CD8-positive, alpha-beta memory T cell (primary cell): ENCODE measurements at regions not wholly inside any gene's neighbourhood (a gene's known extent, or its start where the extent isn't known, plus 50 kb on each side); places are given as distances from the start of the nearest gene placed in this dataset.

ENCODE experiments used
- CTCF ChIA-PET: fragments of 350-600 bp; sonication (Branson Sonifier 250); formaldehyde crosslinking; loops from one replicate; lab custom pipeline; 2021; ENCODE audit warnings: antibody characterized with exemption; lab: Charles Lee
- POLR2A ChIA-PET: fragments of 350-600 bp; sonication (Branson Sonifier 250); formaldehyde crosslinking; loops from one replicate; lab custom pipeline; 2021; ENCODE audit warnings: antibody characterized with exemption; lab: Charles Lee
- DNase-seq, 5 donors: peaks; one replicate each; pipeline versions ENCODE4 v3.0.0 to v3.0.0-alpha.2; 2020 to 2022; ENCODE audit warnings: mixed read lengths in 1 of 5
- H3K27ac ChIP-seq: one replicate; pipeline ENCODE4 v1.7.0; 2013; ENCODE audit warnings: low read depth, mild to moderate bottlenecking, low read length, moderate library complexity
- H3K27me3 ChIP-seq: 2 replicates; pipeline ENCODE4 v1.7.0; 2013; ENCODE audit warnings: low read length, mild to moderate bottlenecking; ENCODE audit not compliant: insufficient read depth, poor library complexity, severe bottlenecking
- H3K36me3 ChIP-seq: 2 replicates; pipeline ENCODE4 v1.7.0; 2013; ENCODE audit warnings: mild to moderate bottlenecking, low read length, moderate library complexity; ENCODE audit not compliant: insufficient read depth
- H3K4me1 ChIP-seq: 2 replicates; pipeline ENCODE4 v1.7.0; 2013; ENCODE audit warnings: mild to moderate bottlenecking, low read length, moderate library complexity; ENCODE audit not compliant: insufficient read depth
- H3K4me3 ChIP-seq: 2 replicates; pipeline ENCODE4 v1.7.0; 2013; ENCODE audit warnings: mild to moderate bottlenecking, low read length
- H3K9me3 ChIP-seq: 2 replicates; pipeline ENCODE4 v1.7.0; 2013; ENCODE audit warnings: mild to moderate bottlenecking, low read length
- H3K27ac Mint-ChIP-seq, 8 donors: one replicate each; pipeline ENCODE4 v1.8.0; 2020 to 2021; ENCODE audit warnings: mixed read lengths in 8 of 8, mild to moderate bottlenecking in 6 of 8, inconsistent platforms in 3 of 8, moderate library complexity in 3 of 8
- H3K27me3 Mint-ChIP-seq, 2 donors: one replicate each; pipeline ENCODE4 v1.8.0; 2020 to 2021; ENCODE audit warnings: mixed read lengths in 2 of 2, mild to moderate bottlenecking in 1 of 2, moderate library complexity in 1 of 2
- H3K36me3 Mint-ChIP-seq, 3 donors: one replicate each; pipeline ENCODE4 v1.8.0; 2020 to 2021; ENCODE audit warnings: mixed read lengths in 3 of 3, inconsistent platforms in 1 of 3, mild to moderate bottlenecking in 1 of 3
- H3K4me1 Mint-ChIP-seq, 3 donors: one replicate each; pipeline ENCODE4 v1.8.0; 2020 to 2021; ENCODE audit warnings: mixed read lengths in 3 of 3, inconsistent platforms in 1 of 3, mild to moderate bottlenecking in 1 of 3
- H3K4me3 Mint-ChIP-seq, 7 donors: one replicate each; pipeline ENCODE4 v1.8.0; 2020 to 2021; ENCODE audit warnings: mixed read lengths in 7 of 7, mild to moderate bottlenecking in 6 of 7, moderate library complexity in 4 of 7, inconsistent platforms in 2 of 7
- H3K9me3 Mint-ChIP-seq, 5 donors: one replicate each; pipeline ENCODE4 v1.8.0; 2020 to 2022; ENCODE audit warnings: mixed read lengths in 5 of 5, mild to moderate bottlenecking in 3 of 5, moderate library complexity in 2 of 5, inconsistent platforms in 1 of 5

DNA sequence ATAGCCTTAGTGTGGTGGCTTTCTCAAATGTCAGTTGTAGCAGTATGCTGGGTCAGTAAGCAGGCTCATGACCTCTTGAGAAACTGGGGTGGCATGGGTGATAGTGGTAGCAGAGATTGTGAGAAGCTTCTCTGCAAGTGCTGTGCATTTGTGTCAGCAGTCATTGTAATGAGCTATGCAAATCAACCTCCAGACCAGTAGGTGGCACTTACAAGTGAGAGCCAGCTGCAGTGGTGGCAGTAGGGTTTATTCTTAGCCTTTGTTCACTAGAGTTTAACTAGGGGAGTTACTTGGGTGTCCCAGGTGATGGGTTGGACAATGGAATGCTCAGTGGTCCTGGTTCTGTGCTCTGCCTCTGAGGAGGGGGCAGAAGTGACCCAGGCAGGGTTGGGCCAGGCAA is 818.7 kb downstream of the PCDH7 start:
- no peaks in the 10 kb centered on the region for H3K27me3 Mint-ChIP-seq
- H3K36me3 ChIP-seq = no peaks in the 10 kb centered on the region
- no peaks in the 10 kb centered on the region for H3K9me3 ChIP-seq
- POLR2A ChIA-PET = no interaction called here
- H3K27me3 ChIP-seq = no peaks in the 10 kb centered on the region
- H3K4me1 Mint-ChIP-seq = no peaks in the 10 kb centered on the region
- no peak overlapping the region for H3K27ac ChIP-seq
- H3K4me3 ChIP-seq = no peak overlapping the region
- no peaks in the 10 kb centered on the region for H3K4me1 ChIP-seq
- no peak overlapping the region for H3K4me3 Mint-ChIP-seq
- no peak overlapping the region for H3K27ac Mint-ChIP-seq
- H3K9me3 Mint-ChIP-seq = peaks cover 11 to 33% (median 23%) of the 10 kb centered on the region in 5 donors
- no peaks in the 10 kb centered on the region for H3K36me3 Mint-ChIP-seq
- DNase-seq = no peak
- CTCF ChIA-PET = no interaction called here

DNA sequence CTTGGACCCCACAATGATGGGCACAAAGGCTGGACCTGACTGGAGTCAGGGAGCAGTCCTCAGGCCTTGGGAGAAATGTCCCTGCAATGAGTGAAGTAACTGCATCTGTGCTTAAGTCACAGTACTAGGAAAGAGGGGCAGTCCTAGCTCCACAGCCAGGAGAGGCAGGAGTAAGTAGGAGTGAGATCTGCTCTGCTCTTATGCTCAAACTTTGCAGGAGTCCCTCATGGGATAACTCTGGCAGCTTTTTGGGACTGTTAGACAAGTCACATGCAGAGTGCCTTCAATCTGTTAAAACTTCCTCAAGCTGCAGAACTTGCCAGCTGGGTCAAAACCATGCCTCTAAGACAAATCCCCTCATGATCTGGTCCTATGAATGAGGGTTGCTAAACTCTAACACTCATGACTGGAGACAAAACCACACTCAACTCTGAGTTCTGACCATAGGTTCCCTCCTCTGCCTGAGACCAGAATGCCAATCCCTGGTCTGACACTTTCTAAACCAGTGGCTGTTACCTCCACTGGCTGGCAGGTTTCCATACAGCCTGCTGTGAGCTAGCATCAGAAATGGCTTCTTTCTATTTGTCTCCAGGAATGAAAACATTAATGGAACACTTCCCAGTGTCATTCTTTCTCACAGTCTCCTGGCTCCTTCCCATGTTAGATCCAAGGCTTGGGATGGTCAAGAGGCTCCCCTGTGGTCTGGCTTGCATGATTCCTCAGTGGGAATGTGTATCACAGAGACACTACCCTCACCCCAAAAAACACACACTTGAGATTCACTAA is 819.3 kb downstream of the PCDH7 start:
- Histone ChIP-seq H3K4me1 (no peaks in the 10 kb centered on the region), H3K27me3 (no peaks in the 10 kb centered on the region), H3K4me3 (no peak overlapping the region), H3K27ac (no peak overlapping the region), H3K36me3 (no peaks in the 10 kb centered on the region), H3K9me3 (no peaks in the 10 kb centered on the region)
- no peaks in the 10 kb centered on the region for H3K27me3 Mint-ChIP-seq
- POLR2A ChIA-PET = no interaction called here
- H3K9me3 Mint-ChIP-seq = peaks cover 11 to 27% (median 18%) of the 10 kb centered on the region in 5 donors
- H3K4me3 Mint-ChIP-seq = no peak overlapping the region
- no peaks in the 10 kb centered on the region for H3K36me3 Mint-ChIP-seq
- no peaks in the 10 kb centered on the region for H3K4me1 Mint-ChIP-seq
- CTCF ChIA-PET = no interaction called here
- no peak overlapping the region for H3K27ac Mint-ChIP-seq
- no peak for DNase-seq

DNA sequence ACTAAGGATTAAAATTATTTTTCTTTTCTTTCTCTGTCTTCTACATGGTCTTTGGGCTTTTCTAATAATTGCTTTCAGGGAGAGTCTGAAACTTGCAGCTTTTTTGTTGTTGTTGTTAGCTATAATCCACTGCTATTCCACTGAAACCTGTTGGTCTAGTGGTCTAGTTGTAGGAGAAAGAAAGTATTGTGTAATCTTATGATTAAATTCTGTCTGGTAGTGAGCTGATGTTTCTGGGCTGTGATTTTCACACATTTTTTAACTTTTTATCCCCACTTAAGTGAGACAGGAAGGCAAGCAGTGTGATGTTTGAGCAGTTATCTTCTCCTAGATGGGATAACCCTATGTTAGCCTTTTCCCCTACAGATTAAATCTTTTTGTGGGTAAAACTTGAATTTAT is 825.2 kb downstream of the PCDH7 start:
- DNase-seq = no peak
- no peaks in the 10 kb centered on the region for H3K36me3 Mint-ChIP-seq
- CTCF ChIA-PET = no interaction called here

DNA sequence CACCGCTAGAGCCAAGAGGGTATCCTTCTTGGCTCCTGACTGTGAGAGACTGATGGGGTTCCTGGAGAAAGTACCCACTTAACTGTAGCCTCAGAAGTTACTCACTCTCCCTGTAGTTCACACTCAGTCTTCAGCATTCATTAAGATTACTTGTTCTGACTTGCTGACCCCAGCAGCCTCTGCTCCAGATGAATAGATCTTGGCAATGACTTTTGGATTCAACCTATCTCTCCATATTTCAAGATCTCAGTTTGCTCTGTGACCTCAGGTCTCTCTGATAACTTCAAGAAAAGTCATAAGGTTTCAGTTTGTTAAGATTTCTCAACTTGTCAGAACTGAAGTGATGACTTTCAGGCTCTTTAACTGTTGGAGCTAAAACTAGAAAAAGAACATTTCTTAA is 825.6 kb downstream of the PCDH7 start:
- Mint-ChIP-seq H3K9me3 (peaks cover 2 to 19% (median 10%) of the 10 kb centered on the region in 5 donors), H3K27me3 (no peaks in the 10 kb centered on the region), H3K36me3 (no peaks in the 10 kb centered on the region), H3K4me1 (no peaks in the 10 kb centered on the region), H3K27ac (no peak overlapping the region), H3K4me3 (no peak overlapping the region)
- DNase-seq = no peak
- POLR2A ChIA-PET = no interaction called here
- CTCF ChIA-PET = no interaction called here
- H3K27ac ChIP-seq = no peak overlapping the region
- H3K4me3 ChIP-seq = no peak overlapping the region
- no peaks in the 10 kb centered on the region for H3K4me1 ChIP-seq
- H3K9me3 ChIP-seq = no peaks in the 10 kb centered on the region
- H3K27me3 ChIP-seq = no peaks in the 10 kb centered on the region
- H3K36me3 ChIP-seq = no peaks in the 10 kb centered on the region

More for the DNA sequence above, 825.2 kb downstream of the PCDH7 start:
- Mint-ChIP-seq H3K9me3 (peaks cover 2 to 23% (median 6%) of the 10 kb centered on the region in 5 donors), H3K27ac (no peak overlapping the region), H3K4me1 (no peaks in the 10 kb centered on the region), H3K4me3 (no peak overlapping the region), H3K27me3 (no peaks in the 10 kb centered on the region)
- H3K4me3 ChIP-seq = no peak overlapping the region
- no peaks in the 10 kb centered on the region for H3K4me1 ChIP-seq
- POLR2A ChIA-PET = no interaction called here
- H3K9me3 ChIP-seq = no peaks in the 10 kb centered on the region
- H3K27me3 ChIP-seq = no peaks in the 10 kb centered on the region
- no peak overlapping the region for H3K27ac ChIP-seq
- H3K36me3 ChIP-seq = no peaks in the 10 kb centered on the region

GRCh38 chr4:31548021-31548420 is 827.9 kb downstream of the PCDH7 start:
- Histone ChIP-seq H3K4me3 (no peak overlapping the region), H3K27me3 (no peaks in the 10 kb centered on the region), H3K27ac (no peak overlapping the region), H3K9me3 (no peaks in the 10 kb centered on the region), H3K4me1 (no peaks in the 10 kb centered on the region), H3K36me3 (no peaks in the 10 kb centered on the region)
- no peak overlapping the region for H3K4me3 Mint-ChIP-seq
- H3K9me3 Mint-ChIP-seq = peaks cover 0 to 28% (median 8%) of the 10 kb centered on the region in 5 donors
- H3K27ac Mint-ChIP-seq = no peak overlapping the region
- no peaks in the 10 kb centered on the region for H3K4me1 Mint-ChIP-seq
- no peak for DNase-seq
- H3K36me3 Mint-ChIP-seq = no peaks in the 10 kb centered on the region
- H3K27me3 Mint-ChIP-seq = no peaks in the 10 kb centered on the region
- POLR2A ChIA-PET = no interaction called here
- CTCF ChIA-PET = no interaction called here

DNA sequence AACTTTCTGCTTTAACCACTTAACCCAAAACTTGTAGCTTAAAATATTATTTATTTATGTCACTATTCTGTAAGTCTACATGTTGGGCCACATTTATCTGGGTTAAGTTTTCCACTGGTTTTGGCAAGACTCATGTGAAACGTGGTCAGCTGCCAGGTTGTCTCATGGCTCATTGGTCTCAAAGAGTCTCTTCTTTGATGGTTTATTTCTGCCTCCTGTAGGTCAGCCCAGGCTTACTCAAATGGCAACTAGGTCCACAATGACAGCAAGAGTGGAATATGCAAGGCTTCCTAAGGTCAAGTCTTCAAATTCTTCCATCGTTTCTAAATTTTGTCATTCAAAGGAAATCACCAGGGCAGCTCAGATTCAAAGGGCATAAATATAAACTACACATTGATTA is 828.7 kb downstream of the PCDH7 start:
- no peaks in the 10 kb centered on the region for H3K27me3 ChIP-seq
- no peak overlapping the region for H3K4me3 Mint-ChIP-seq
- H3K4me3 ChIP-seq = no peak overlapping the region
- no peak overlapping the region for H3K27ac ChIP-seq
- H3K36me3 Mint-ChIP-seq = no peaks in the 10 kb centered on the region
- H3K4me1 ChIP-seq = no peaks in the 10 kb centered on the region
- H3K36me3 ChIP-seq = no peaks in the 10 kb centered on the region
- no peak overlapping the region for H3K27ac Mint-ChIP-seq
- H3K9me3 Mint-ChIP-seq = peaks cover 0 to 32% (median 8%) of the 10 kb centered on the region in 5 donors
- no peak for DNase-seq
- H3K9me3 ChIP-seq = no peaks in the 10 kb centered on the region
- no peaks in the 10 kb centered on the region for H3K27me3 Mint-ChIP-seq
- POLR2A ChIA-PET = no interaction called here
- no peaks in the 10 kb centered on the region for H3K4me1 Mint-ChIP-seq
- CTCF ChIA-PET = no interaction called here

- Histone ChIP-seq H3K36me3 (no peaks in the 10 kb centered on the region), H3K27me3 (no peaks in the 10 kb centered on the region), H3K27ac (no peak overlapping the region), H3K9me3 (no peaks in the 10 kb centered on the region), H3K4me3 (no peak overlapping the region), H3K4me1 (no peaks in the 10 kb centered on the region)
- H3K36me3 Mint-ChIP-seq = no peaks in the 10 kb centered on the region
- H3K27ac Mint-ChIP-seq = no peak overlapping the region
- H3K4me1 Mint-ChIP-seq = no peaks in the 10 kb centered on the region
- H3K4me3 Mint-ChIP-seq = no peak overlapping the region
- H3K27me3 Mint-ChIP-seq = no peaks in the 10 kb centered on the region
- DNase-seq = no peak
- ChIA-PET CTCF (no interaction called here), POLR2A (no interaction called here)
- H3K9me3 Mint-ChIP-seq = peaks cover 0 to 35% (median 8%) of the 10 kb centered on the region in 5 donors
These were observed 829.1 kb downstream of the PCDH7 start for GRCh38 chr4:31549256-31549655.

DNA sequence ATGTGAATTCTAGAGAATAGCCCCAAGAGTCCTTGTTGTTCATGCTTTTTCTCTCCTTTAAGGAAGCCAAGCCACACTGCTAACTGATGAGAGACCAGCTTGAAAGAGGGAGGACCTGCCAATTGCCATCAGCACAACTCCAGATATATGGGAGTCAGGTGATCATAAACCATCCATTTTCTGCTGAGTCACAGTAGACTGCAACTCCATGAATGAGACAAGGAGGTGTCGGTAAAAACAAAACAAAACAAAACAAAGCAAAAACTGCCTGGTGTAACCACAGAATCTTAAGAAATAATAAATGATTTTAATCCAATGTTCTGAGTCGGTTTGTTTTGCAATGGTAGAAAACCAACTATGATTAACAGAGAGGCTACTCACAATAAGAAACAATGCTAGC is 837.3 kb downstream of the PCDH7 start:
- no peak overlapping the region for H3K4me3 ChIP-seq
- no peak overlapping the region for H3K4me3 Mint-ChIP-seq
- H3K27ac ChIP-seq = no peak overlapping the region
- H3K36me3 ChIP-seq = no peaks in the 10 kb centered on the region
- no peak overlapping the region for H3K27ac Mint-ChIP-seq
- no peak for DNase-seq
- POLR2A ChIA-PET = no interaction called here
- CTCF ChIA-PET = no interaction called here
- H3K27me3 Mint-ChIP-seq = no peaks in the 10 kb centered on the region
- no peaks in the 10 kb centered on the region for H3K4me1 ChIP-seq
- H3K9me3 ChIP-seq = no peaks in the 10 kb centered on the region
- H3K9me3 Mint-ChIP-seq = peaks cover 2 to 42% (median 9%) of the 10 kb centered on the region in 5 donors
- H3K36me3 Mint-ChIP-seq = no peaks in the 10 kb centered on the region
- no peaks in the 10 kb centered on the region for H3K27me3 ChIP-seq
- no peaks in the 10 kb centered on the region for H3K4me1 Mint-ChIP-seq
